ENCODE measurements at regions not wholly inside any gene's neighbourhood (a gene's known extent, or its start where the extent isn't known, plus 50 kb on each side); places are given as distances from the start of the nearest gene placed in this dataset.

- Histone ChIP-seq H3K36me3 (ENCODE audit: control insufficient read depth, insufficient read depth, low read length) (no peaks in the 10 kb centered on the region), H3K9ac (ENCODE audit: insufficient read depth, low read length) (no peak overlapping the region), H3K9me3 (ENCODE audit: control insufficient read depth, insufficient read depth, low read depth, low read length) (no peaks in the 10 kb centered on the region), H3K27ac (ENCODE audit: insufficient read depth, low read length) (no peak overlapping the region), H4K20me1 (ENCODE audit: control insufficient read depth, extremely low read depth, insufficient read depth, low read length) (no peaks in the 10 kb centered on the region), H3K4me2 (ENCODE audit: extremely low read depth, insufficient read depth, low read length) (no peak overlapping the region), H3K4me3 (replicated peaks in 1 of 4; ENCODE audit: control extremely low read depth in 1 of 4, insufficient read depth in 1 of 4, low read depth in 3 of 4, low read length in 4 of 4) (no peak overlapping the region), H3K27me3 (ENCODE audit: control insufficient read depth, insufficient read depth, low read length) (peaks cover 4% of the 10 kb centered on the region), H2AFZ (ENCODE audit: low read length) (no peak overlapping the region), H3K4me1 (ENCODE audit: control insufficient read depth, extremely low read depth, insufficient read depth, low read length) (no peaks in the 10 kb centered on the region), H3K79me2 (ENCODE audit: control insufficient read depth, insufficient read depth, low read length) (no peaks in the 10 kb centered on the region)
- DNase-seq (ENCODE audit: low read depth in 2 of 2): no peak
- TF ChIP-seq CTCF (conservative IDR thresholded peaks at IDR 0.05 in 1 of 2, IDR thresholded peaks at IDR 0.05 in 1 of 2; ENCODE audit: low read depth in 1 of 2, low read length in 2 of 2): no peak
- no peak for TF ChIP-seq EZH2 (IDR thresholded peaks at IDR 0.05; ENCODE audit: low read length, missing control alignments)
Measured at GRCh38 chr10:35921866-35922350, 279.8 kb upstream of the FZD8 start.

GRCh38 chr10:35916791-35917190 lies 274.7 kb upstream of the FZD8 start:
- no peak overlapping the region for H3K9ac ChIP-seq (ENCODE audit: insufficient read depth, low read length)
- H3K27ac ChIP-seq (ENCODE audit: insufficient read depth, low read length): no peak overlapping the region
- H3K4me2 ChIP-seq (ENCODE audit: extremely low read depth, insufficient read depth, low read length): no peak overlapping the region
- DNase-seq (ENCODE audit: low read depth in 2 of 2): peak in 1 of 2 donors; percentile 32
- H3K79me2 ChIP-seq (ENCODE audit: control insufficient read depth, insufficient read depth, low read length): no peaks in the 10 kb centered on the region
- H3K36me3 ChIP-seq (ENCODE audit: control insufficient read depth, insufficient read depth, low read length): no peaks in the 10 kb centered on the region
- peaks cover 6% of the 10 kb centered on the region for H3K4me1 ChIP-seq (ENCODE audit: control insufficient read depth, extremely low read depth, insufficient read depth, low read length)
- H3K27me3 ChIP-seq (ENCODE audit: control insufficient read depth, insufficient read depth, low read length): no peaks in the 10 kb centered on the region
- H4K20me1 ChIP-seq (ENCODE audit: control insufficient read depth, extremely low read depth, insufficient read depth, low read length): no peaks in the 10 kb centered on the region
- H3K4me3 ChIP-seq (replicated peaks in 1 of 4; ENCODE audit: control extremely low read depth in 1 of 4, insufficient read depth in 1 of 4, low read depth in 3 of 4, low read length in 4 of 4): no peak overlapping the region
- H2AFZ ChIP-seq (ENCODE audit: low read length): no peak overlapping the region
- H3K9me3 ChIP-seq (ENCODE audit: control insufficient read depth, insufficient read depth, low read depth, low read length): no peaks in the 10 kb centered on the region
- TF ChIP-seq CTCF (conservative IDR thresholded peaks at IDR 0.05 in 1 of 2, IDR thresholded peaks at IDR 0.05 in 1 of 2; ENCODE audit: low read depth in 1 of 2, low read length in 2 of 2) (peak in 1 of 2 donors; percentile 12), EZH2 (IDR thresholded peaks at IDR 0.05; ENCODE audit: low read length, missing control alignments) (no peak)

DNA sequence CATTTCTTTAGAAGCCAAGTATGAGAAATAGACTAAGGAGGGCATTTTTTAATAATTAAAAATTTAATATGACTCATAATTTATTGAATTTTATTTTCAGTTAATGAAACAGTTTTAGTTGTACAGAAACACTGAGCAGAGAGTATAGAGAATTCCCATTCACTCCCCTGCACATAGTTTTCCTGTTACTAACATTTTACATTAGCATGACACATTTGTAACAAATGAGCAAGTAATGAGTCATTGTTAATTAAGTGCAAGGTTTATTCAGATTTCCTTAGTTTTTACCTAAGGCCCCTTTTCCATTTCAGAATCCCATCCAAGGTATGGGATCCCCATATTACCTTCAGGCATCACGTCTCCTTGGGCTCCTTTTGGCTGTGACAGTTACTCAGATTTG lies 271.5 kb upstream of the FZD8 start:
- DNase-seq (ENCODE audit: low read depth in 2 of 2): peak in 1 of 2 donors; percentile 78
- Histone ChIP-seq H3K9me3 (ENCODE audit: control insufficient read depth, insufficient read depth, low read depth, low read length) (no peaks in the 10 kb centered on the region), H3K4me3 (replicated peaks in 1 of 4; ENCODE audit: control extremely low read depth in 1 of 4, insufficient read depth in 1 of 4, low read depth in 3 of 4, low read length in 4 of 4) (no peak overlapping the region), H3K4me1 (ENCODE audit: control insufficient read depth, extremely low read depth, insufficient read depth, low read length) (peaks cover 7% of the 10 kb centered on the region), H2AFZ (ENCODE audit: low read length) (no peak overlapping the region), H3K79me2 (ENCODE audit: control insufficient read depth, insufficient read depth, low read length) (no peaks in the 10 kb centered on the region), H3K27me3 (ENCODE audit: control insufficient read depth, insufficient read depth, low read length) (no peaks in the 10 kb centered on the region), H3K36me3 (ENCODE audit: control insufficient read depth, insufficient read depth, low read length) (no peaks in the 10 kb centered on the region), H3K9ac (ENCODE audit: insufficient read depth, low read length) (no peak overlapping the region), H3K4me2 (ENCODE audit: extremely low read depth, insufficient read depth, low read length) (no peak overlapping the region), H4K20me1 (ENCODE audit: control insufficient read depth, extremely low read depth, insufficient read depth, low read length) (no peaks in the 10 kb centered on the region), H3K27ac (ENCODE audit: insufficient read depth, low read length) (peak overlapping the region; percentile 22)
- TF ChIP-seq CTCF (conservative IDR thresholded peaks at IDR 0.05 in 1 of 2, IDR thresholded peaks at IDR 0.05 in 1 of 2; ENCODE audit: low read depth in 1 of 2, low read length in 2 of 2) (no peak), EZH2 (IDR thresholded peaks at IDR 0.05; ENCODE audit: low read length, missing control alignments) (no peak)

Data from fibroblast of lung (primary cell).